ENCODE measurements at regions not wholly inside any gene's neighbourhood (a gene's known extent, or its start where the extent isn't known, plus 50 kb on each side); places are given as distances from the start of the nearest gene placed in this dataset.

GRCh38 chr11:130638033-130638432 is 189.6 kb downstream of the ADAMTS15 start:
- no peak for TF ChIP-seq CTCF (conservative IDR thresholded peaks at IDR 0.05; ENCODE audit: low read length)
- DNase-seq (ENCODE audit: low read depth) = no peak
- no peak overlapping the region for H3K4me3 ChIP-seq (ENCODE audit: low read length)

GRCh38 chr11:130638624-130639023 is 190.2 kb downstream of the ADAMTS15 start:
- no peak for TF ChIP-seq CTCF (conservative IDR thresholded peaks at IDR 0.05; ENCODE audit: low read length)
- DNase-seq (ENCODE audit: low read depth) = no peak
- no peak overlapping the region for H3K4me3 ChIP-seq (ENCODE audit: low read length)

- DNase-seq (ENCODE audit: low read depth) = no peak
- H3K4me3 ChIP-seq (ENCODE audit: low read length) = no peak overlapping the region
- no peak for TF ChIP-seq CTCF (conservative IDR thresholded peaks at IDR 0.05; ENCODE audit: low read length)
Observed at GRCh38 chr11:130639369-130639768, 190.9 kb downstream of the ADAMTS15 start.

- H3K4me3 ChIP-seq (ENCODE audit: low read length) = no peak overlapping the region
- no peak for TF ChIP-seq CTCF (conservative IDR thresholded peaks at IDR 0.05; ENCODE audit: low read length)
- DNase-seq (ENCODE audit: low read depth) = no peak
Observed at GRCh38 chr11:130640526-130640925, 192.1 kb downstream of the ADAMTS15 start.

GRCh38 chr11:130641876-130642275 is 193.4 kb downstream of the ADAMTS15 start:
- no peak for DNase-seq (ENCODE audit: low read depth)
- TF ChIP-seq CTCF (conservative IDR thresholded peaks at IDR 0.05; ENCODE audit: low read length) = no peak

GRCh38 chr11:130642994-130643393 is 194.5 kb downstream of the ADAMTS15 start:
- TF ChIP-seq CTCF (conservative IDR thresholded peaks at IDR 0.05; ENCODE audit: low read length) = no peak
- DNase-seq (ENCODE audit: low read depth) = no peak

More at GRCh38 chr11:130641876-130642275, 193.4 kb downstream of the ADAMTS15 start:
- H3K4me3 ChIP-seq (ENCODE audit: low read length) = no peak overlapping the region

GRCh38 chr11:130644187-130644586 is 195.7 kb downstream of the ADAMTS15 start:
- no peak for TF ChIP-seq CTCF (conservative IDR thresholded peaks at IDR 0.05; ENCODE audit: low read length)
- DNase-seq (ENCODE audit: low read depth) = no peak

More at GRCh38 chr11:130642994-130643393, 194.5 kb downstream of the ADAMTS15 start:
- H3K4me3 ChIP-seq (ENCODE audit: low read length) = no peak overlapping the region

More at GRCh38 chr11:130644187-130644586, 195.7 kb downstream of the ADAMTS15 start:
- no peak overlapping the region for H3K4me3 ChIP-seq (ENCODE audit: low read length)

Measured in AG10803 (cell line).